ENCODE measurements at regions not wholly inside any gene's neighbourhood (a gene's known extent, or its start where the extent isn't known, plus 50 kb on each side); places are given as distances from the start of the nearest gene placed in this dataset.
"Not testable (repeated sequence)": the region's sequence is repeated elsewhere in the genome, so short reads cannot be mapped to it uniquely, and the experiment has no call there.

- DNase-seq (ENCODE audit: low read depth in 2 of 3, low spot score in 1 of 3), result no peak
Observed at GRCh38 chr5:35561396-35561795, 56.3 kb upstream of the SPEF2 start.

GRCh38 chr5:35557748-35558147, 59.9 kb upstream of the SPEF2 start:
- no peak for DNase-seq (ENCODE audit: low read depth in 2 of 3, low spot score in 1 of 3)

GRCh38 chr5:35557199-35557598, 60.5 kb upstream of the SPEF2 start:
- DNase-seq (ENCODE audit: low read depth in 2 of 3, low spot score in 1 of 3), result no peak

- DNase-seq (ENCODE audit: low read depth in 2 of 3, low spot score in 1 of 3), result no peak
Observed at GRCh38 chr5:35554016-35554415, 63.6 kb upstream of the SPEF2 start.

- no peak for DNase-seq (ENCODE audit: low read depth in 2 of 3, low spot score in 1 of 3)
Observed at GRCh38 chr5:35545190-35545589, 72.5 kb upstream of the SPEF2 start.

- DNase-seq (ENCODE audit: low read depth in 2 of 3, low spot score in 1 of 3), result no peak
Observed at GRCh38 chr5:35543408-35543807, 74.3 kb upstream of the SPEF2 start.

- no peak for DNase-seq (ENCODE audit: low read depth in 2 of 3, low spot score in 1 of 3)
Observed at GRCh38 chr5:35540002-35540401, 77.7 kb upstream of the SPEF2 start.

- DNase-seq (ENCODE audit: low read depth in 2 of 3, low spot score in 1 of 3), result no peak
Observed at GRCh38 chr5:35538198-35538931, 79.3 kb upstream of the SPEF2 start.

- no peak for DNase-seq (ENCODE audit: low read depth in 2 of 3, low spot score in 1 of 3)
Observed at GRCh38 chr5:35533156-35533555, 84.5 kb upstream of the SPEF2 start.

- not testable (repeated sequence) for DNase-seq (ENCODE audit: low read depth in 2 of 3, low spot score in 1 of 3)
Observed at GRCh38 chr5:35531553-35531952, 86.1 kb upstream of the SPEF2 start.

GRCh38 chr5:35518104-35518503, 99.6 kb upstream of the SPEF2 start:
- DNase-seq (ENCODE audit: low read depth in 2 of 3, low spot score in 1 of 3), result no peak

- DNase-seq (ENCODE audit: low read depth in 2 of 3, low spot score in 1 of 3), result no peak
Observed at GRCh38 chr5:35516271-35516670, 101.4 kb upstream of the SPEF2 start.

- no peak for DNase-seq (ENCODE audit: low read depth in 2 of 3, low spot score in 1 of 3)
Observed at GRCh38 chr5:35513612-35514011, 104.1 kb upstream of the SPEF2 start.

GRCh38 chr5:35502206-35502605, 115.5 kb upstream of the SPEF2 start:
- DNase-seq (ENCODE audit: low read depth in 2 of 3, low spot score in 1 of 3), result no peak

GRCh38 chr5:35488791-35489190, 128.9 kb upstream of the SPEF2 start:
- DNase-seq (ENCODE audit: low read depth in 2 of 3, low spot score in 1 of 3), result no peak

- DNase-seq (ENCODE audit: low read depth in 2 of 3, low spot score in 1 of 3), result no peak
Observed at GRCh38 chr5:35488055-35488454, 129.6 kb upstream of the SPEF2 start.

GRCh38 chr5:35487233-35488025, 130.2 kb upstream of the SPEF2 start:
- DNase-seq (ENCODE audit: low read depth in 2 of 3, low spot score in 1 of 3), result no peak

GRCh38 chr5:35485487-35485886, 132.2 kb upstream of the SPEF2 start:
- no peak for DNase-seq (ENCODE audit: low read depth in 2 of 3, low spot score in 1 of 3)

GRCh38 chr5:35484241-35484640, 133.4 kb upstream of the SPEF2 start:
- DNase-seq (ENCODE audit: low read depth in 2 of 3, low spot score in 1 of 3), result no peak

GRCh38 chr5:35483780-35484179, 133.9 kb upstream of the SPEF2 start:
- no peak for DNase-seq (ENCODE audit: low read depth in 2 of 3, low spot score in 1 of 3)

GRCh38 chr5:35483191-35483590, 134.5 kb upstream of the SPEF2 start:
- DNase-seq (ENCODE audit: low read depth in 2 of 3, low spot score in 1 of 3), result no peak

- no peak for DNase-seq (ENCODE audit: low read depth in 2 of 3, low spot score in 1 of 3)
Observed at GRCh38 chr5:35482167-35482755, 135.4 kb upstream of the SPEF2 start.
